IMR-90 (cell line): ENCODE measurements at regions not wholly inside any gene's neighbourhood (a gene's known extent, or its start where the extent isn't known, plus 50 kb on each side); places are given as distances from the start of the nearest gene placed in this dataset.

Experiments
- ATAC-seq: fragments of 200-7000 bp; cut with Tn5 transposase; 2 replicates; pipeline ENCODE4 v1.9.1; 2020; ENCODE audit warnings: low read depth, mild to moderate bottlenecking, moderate library complexity
- BruUV-seq: library from RNA; stranded (reverse); fragments of 400-500 nt; replicated peaks from 2 replicates; lab custom pipeline; 2021; lab: Mats Ljungman, UMichigan
- CTCF ChIA-PET: fragments of 300-600 bp; formaldehyde crosslinking; extraction: SDS; loops from one replicate; lab custom pipeline; 2021; ENCODE audit warnings: antibody characterized with exemption; lab: Yijun Ruan, JAX
- POLR2A ChIA-PET: fragments of 300-600 bp; sonication (Branson Sonifier 250); formaldehyde crosslinking; loops from one replicate; lab custom pipeline; 2022; ENCODE audit warnings: antibody characterized with exemption; ENCODE audit not compliant: unreplicated experiment; lab: Charles Lee
- DNase-seq: peaks from one replicate; pipeline ENCODE4 v3.0.0; 2013
- H2AFZ ChIP-seq: replicated peaks from 2 replicates; pipeline ENCODE3; 2013; ENCODE audit warnings: low read length, mild to moderate bottlenecking; ENCODE audit not compliant: poor library complexity
- H2AK5ac ChIP-seq: 2 replicates; pipeline ENCODE4 v1.6.1; 2013; ENCODE audit warnings: low read depth, low read length, inconsistent platforms
- H2AK9ac ChIP-seq: replicated peaks from 2 replicates; pipeline ENCODE3; 2013; ENCODE audit warnings: mild to moderate bottlenecking, low read depth, low read length, moderate library complexity; ENCODE audit not compliant: poor library complexity
- H2BK120ac ChIP-seq: 2 replicates; pipeline ENCODE4 v1.6.1; 2013; ENCODE audit warnings: low read depth, low read length, inconsistent platforms
- H2BK15ac ChIP-seq: 3 replicates; pipeline ENCODE4 v1.6.1; 2013; ENCODE audit warnings: low read depth, low read length, inconsistent platforms
- H2BK20ac ChIP-seq: 2 replicates; pipeline ENCODE4 v1.6.1; 2013; ENCODE audit warnings: low read depth, mild to moderate bottlenecking, inconsistent platforms, low read length, moderate library complexity
- H2BK5ac ChIP-seq: 2 replicates; pipeline ENCODE4 v1.6.1; 2013; ENCODE audit warnings: mild to moderate bottlenecking, low read depth, low read length, inconsistent platforms; ENCODE audit not compliant: poor library complexity, severe bottlenecking
- H3K14ac ChIP-seq: replicated peaks from 2 replicates; pipeline ENCODE4 v1.6.1; 2013; ENCODE audit warnings: low read depth, low read length, inconsistent platforms
- H3K18ac ChIP-seq: 2 replicates; pipeline ENCODE4 v1.6.1; 2013; ENCODE audit warnings: low read depth, low read length, control low read depth
- H3K23ac ChIP-seq: 2 replicates; pipeline ENCODE4 v1.6.1; 2013; ENCODE audit warnings: low read depth, low read length, inconsistent platforms
- H3K27ac ChIP-seq: 2 replicates; pipeline ENCODE4 v1.5.1; 2013; ENCODE audit warnings: mild to moderate bottlenecking, control low read depth, low read length; ENCODE audit not compliant: insufficient read depth
- H3K27me3 ChIP-seq: 2 replicates; pipeline ENCODE4 v1.6.1; 2013; ENCODE audit warnings: low read length; ENCODE audit not compliant: control insufficient read depth, insufficient read depth
- H3K36me3 ChIP-seq: 2 replicates; pipeline ENCODE4 v1.6.1; 2013; ENCODE audit warnings: low read length, mixed read lengths; ENCODE audit not compliant: control insufficient read depth, insufficient read depth
- H3K4ac ChIP-seq: 2 replicates; pipeline ENCODE4 v1.6.1; 2013; ENCODE audit warnings: low read depth, low read length, inconsistent platforms
- H3K4me1 ChIP-seq: 2 replicates; pipeline ENCODE4 v1.6.1; 2013; ENCODE audit warnings: low read length, mixed read lengths; ENCODE audit not compliant: control insufficient read depth, insufficient read depth
- H3K4me2 ChIP-seq: 2 replicates; pipeline ENCODE4 v1.6.1; 2013; ENCODE audit warnings: low read depth, mild to moderate bottlenecking, control low read depth, low read length, moderate library complexity
- H3K4me3 ChIP-seq: 2 replicates; pipeline ENCODE4 v1.5.1; 2013; ENCODE audit warnings: low read depth, mild to moderate bottlenecking, control low read depth, low read length, moderate library complexity; ENCODE audit not compliant: insufficient read depth
- H3K56ac ChIP-seq: 2 replicates; pipeline ENCODE4 v1.6.1; 2013; ENCODE audit warnings: low read length, inconsistent platforms; ENCODE audit not compliant: insufficient read depth; ENCODE audit errors: extremely low read depth
- H3K79me1 ChIP-seq, 2 experiments: 2 replicates each; pipeline ENCODE4 v1.6.1; 2013; ENCODE audit warnings: low read length in 2 of 2, inconsistent platforms in 1 of 2, low read depth in 1 of 2
- H3K9ac ChIP-seq: 2 replicates; pipeline ENCODE4 v1.6.1; 2013; ENCODE audit warnings: low read depth, low read length, control low read depth
- H3K9me1 ChIP-seq: 2 replicates; pipeline ENCODE4 v1.6.1; 2013; ENCODE audit warnings: low read length, inconsistent platforms; ENCODE audit not compliant: insufficient read depth
- H3K9me3 ChIP-seq: 2 replicates; pipeline ENCODE4 v1.6.1; 2013; ENCODE audit warnings: low read length; ENCODE audit not compliant: control insufficient read depth, insufficient read depth
- H4K20me1 ChIP-seq: 2 replicates; pipeline ENCODE4 v1.6.1; 2013; ENCODE audit warnings: low read length, inconsistent platforms; ENCODE audit not compliant: insufficient read depth
- H4K5ac ChIP-seq: 2 replicates; pipeline ENCODE4 v1.6.1; 2013; ENCODE audit warnings: mild to moderate bottlenecking, low read depth, low read length, control low read depth
- H4K8ac ChIP-seq, 2 experiments: 2 replicates each; pipeline ENCODE4 v1.6.1; 2013; ENCODE audit warnings: low read depth in 2 of 2, low read length in 2 of 2, control low read depth in 1 of 2, inconsistent platforms in 1 of 2
- H4K91ac ChIP-seq: 2 replicates; pipeline ENCODE4 v1.6.1; 2013; ENCODE audit warnings: low read depth, low read length, inconsistent platforms; ENCODE audit not compliant: insufficient read depth
- BHLHE40 ChIP-seq: fragments of 150-350 bp; IDR thresholded peaks from 2 replicates; pipeline ENCODE4 v1.6.1; 2016; ENCODE audit warnings: mild to moderate bottlenecking, low read depth, low read length
- CEBPB ChIP-seq: IDR thresholded peaks from 2 replicates; pipeline ENCODE4 v1.6.1; 2012; ENCODE audit warnings: low read depth, low read length, improper control_type of control experiment
- CHD1 ChIP-seq: IDR thresholded peaks from 2 replicates; pipeline ENCODE4 v1.6.1; 2012; ENCODE audit warnings: low read depth, low read length, improper control_type of control experiment
- MAZ ChIP-seq: IDR thresholded peaks from 2 replicates; pipeline ENCODE4 v1.6.1; 2012; ENCODE audit warnings: low read depth, mild to moderate bottlenecking, low read length, improper control_type of control experiment, moderate library complexity, borderline replicate concordance
- NFE2L2 ChIP-seq: fragments of 150-350 bp; IDR thresholded peaks from 2 replicates; pipeline ENCODE4 v1.6.1; 2016; ENCODE audit warnings: low read depth, mild to moderate bottlenecking, low read length
- POLR2A ChIP-seq: IDR thresholded peaks from 2 replicates; pipeline ENCODE4 v1.6.1; 2012; ENCODE audit warnings: mild to moderate bottlenecking, low read depth, low read length
- RAD21 ChIP-seq: IDR thresholded peaks from 2 replicates; pipeline ENCODE4 v1.6.1; 2012; ENCODE audit warnings: low read length, improper control_type of control experiment
- SMC3 ChIP-seq: fragments of 150-350 bp; IDR thresholded peaks from 2 replicates; pipeline ENCODE4 v1.6.1; 2016; ENCODE audit warnings: low read depth, mild to moderate bottlenecking, antibody characterized with exemption, low read length, moderate library complexity
- dilution Hi-C: fragments of 300-500 bp; cut with HindIII; formaldehyde crosslinking; loops from one replicate; pipeline ENCODE4 v1.14.3; 2018; ENCODE audit warnings: low sequenced_read_pairs; ENCODE audit not compliant: unreplicated experiment
- in situ Hi-C: fragments of 300-500 bp; cut with MboI; formaldehyde crosslinking; loops from 3 replicates; pipeline ENCODE4 v1.14.3; 2019; ENCODE audit warnings: low sequenced_read_pairs, inconsistent platforms, mixed read lengths
- intact Hi-C: fragments of 100-400 bp; cut with micrococcal nuclease; formaldehyde crosslinking; loops from 2 replicates; pipeline ENCODE4 v1.10.0; 2022

GRCh38 chr16:47816511-47816910 lies 339.3 kb downstream of the ABCC12 start:
- no TSS peak for BruUV-seq
- CTCF ChIA-PET: no interaction called here
- POLR2A ChIA-PET: no interaction called here

More at GRCh38 chr16:47816511-47816910, 339.3 kb downstream of the ABCC12 start:
- no peak overlapping the region for H2BK15ac ChIP-seq
- in situ Hi-C loops: no loop called here
- H2BK120ac ChIP-seq: no peak overlapping the region
- no peak overlapping the region for H3K9ac ChIP-seq
- H3K4me1 ChIP-seq: no peaks in the 10 kb centered on the region
- H2BK5ac ChIP-seq: no peak overlapping the region
- H3K36me3 ChIP-seq: no peaks in the 10 kb centered on the region
- no peak overlapping the region for H3K27ac ChIP-seq
- ATAC-seq: no peak
- H2AFZ ChIP-seq: no peak overlapping the region
- H3K4ac ChIP-seq: no peak overlapping the region
- intact Hi-C loops: no loop called here
- no peak overlapping the region for H4K91ac ChIP-seq
- no peak overlapping the region for H2BK20ac ChIP-seq
- no peak overlapping the region for H3K4me2 ChIP-seq
- DNase-seq: no peak
- H3K56ac ChIP-seq: no peak overlapping the region
- TF ChIP-seq BHLHE40 (no peak), RAD21 (no peak), NFE2L2 (no peak), CEBPB (no peak), MAZ (no peak), SMC3 (no peak), POLR2A (no peak), CHD1 (no peak)
- H3K14ac ChIP-seq: no peak overlapping the region
- no peak overlapping the region for H4K8ac ChIP-seq
- no peaks in the 10 kb centered on the region for H4K20me1 ChIP-seq
- no peaks in the 10 kb centered on the region for H3K9me3 ChIP-seq
- dilution Hi-C loops: no loop called here
- H3K79me1 ChIP-seq: no peaks in the 10 kb centered on the region
- no peak overlapping the region for H3K18ac ChIP-seq
- H3K4me3 ChIP-seq: no peak overlapping the region
- H2AK5ac ChIP-seq: no peak overlapping the region
- no peak overlapping the region for H4K5ac ChIP-seq
- H3K9me1 ChIP-seq: no peaks in the 10 kb centered on the region
- no peak overlapping the region for H2AK9ac ChIP-seq
- H3K27me3 ChIP-seq: no peaks in the 10 kb centered on the region
- no peak overlapping the region for H3K23ac ChIP-seq
